ENCODE measurements at regions not wholly inside any gene's neighbourhood (a gene's known extent, or its start where the extent isn't known, plus 50 kb on each side); places are given as distances from the start of the nearest gene placed in this dataset.
A peak's percentile ranks its signal among the peaks of the same experiment; 100 is the strongest.

DNA sequence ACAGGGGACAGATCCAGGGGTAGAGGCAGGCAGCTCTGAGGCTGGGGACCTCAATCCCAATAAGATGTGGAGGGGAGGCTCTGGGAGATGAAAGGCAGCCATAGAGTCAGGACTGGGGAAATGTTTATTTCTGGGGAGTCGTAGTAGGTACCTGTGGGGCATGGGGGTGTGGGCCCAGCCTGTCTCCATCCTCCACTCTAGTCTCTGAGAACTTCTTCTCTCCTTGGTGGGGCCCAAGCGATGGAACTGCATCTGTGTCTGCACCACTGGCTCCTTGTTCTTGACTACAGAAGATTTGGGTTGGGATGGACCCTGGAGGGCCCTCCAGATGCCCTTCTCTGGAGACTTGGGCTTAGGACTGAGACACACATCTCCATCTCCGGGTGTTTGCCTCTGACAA lies 953.9 kb upstream of the ZNF722 start:
- intact Hi-C loops (cut with DNase I): no loop called here
- no peak overlapping the region for H3K27ac ChIP-seq
- no peaks in the 10 kb centered on the region for H3K36me3 ChIP-seq
- H3K4me3 ChIP-seq: no peak overlapping the region
- ATAC-seq: no peak
- TF ChIP-seq, protein P1, sequence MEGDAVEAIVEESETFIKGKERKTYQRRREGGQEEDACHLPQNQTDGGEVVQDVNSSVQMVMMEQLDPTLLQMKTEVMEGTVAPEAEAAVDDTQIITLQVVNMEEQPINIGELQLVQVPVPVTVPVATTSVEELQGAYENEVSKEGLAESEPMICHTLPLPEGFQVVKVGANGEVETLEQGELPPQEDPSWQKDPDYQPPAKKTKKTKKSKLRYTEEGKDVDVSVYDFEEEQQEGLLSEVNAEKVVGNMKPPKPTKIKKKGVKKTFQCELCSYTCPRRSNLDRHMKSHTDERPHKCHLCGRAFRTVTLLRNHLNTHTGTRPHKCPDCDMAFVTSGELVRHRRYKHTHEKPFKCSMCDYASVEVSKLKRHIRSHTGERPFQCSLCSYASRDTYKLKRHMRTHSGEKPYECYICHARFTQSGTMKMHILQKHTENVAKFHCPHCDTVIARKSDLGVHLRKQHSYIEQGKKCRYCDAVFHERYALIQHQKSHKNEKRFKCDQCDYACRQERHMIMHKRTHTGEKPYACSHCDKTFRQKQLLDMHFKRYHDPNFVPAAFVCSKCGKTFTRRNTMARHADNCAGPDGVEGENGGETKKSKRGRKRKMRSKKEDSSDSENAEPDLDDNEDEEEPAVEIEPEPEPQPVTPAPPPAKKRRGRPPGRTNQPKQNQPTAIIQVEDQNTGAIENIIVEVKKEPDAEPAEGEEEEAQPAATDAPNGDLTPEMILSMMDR (IDR thresholded peaks at IDR 0.05): no peak
- no peak for DNase-seq
- no peaks in the 10 kb centered on the region for H3K27me3 ChIP-seq (ENCODE audit: low read depth)
- H3K9me3 ChIP-seq: peaks cover 8% of the 10 kb centered on the region
- no peaks in the 10 kb centered on the region for H3K4me1 ChIP-seq

- no peaks in the 10 kb centered on the region for H3K4me1 ChIP-seq
- ATAC-seq (no peak), DNase-seq (no peak)
- H3K36me3 ChIP-seq: no peaks in the 10 kb centered on the region
- no peaks in the 10 kb centered on the region for H3K27me3 ChIP-seq (ENCODE audit: low read depth)
- H3K27ac ChIP-seq: no peak overlapping the region
- no peak overlapping the region for H3K4me3 ChIP-seq
- H3K9me3 ChIP-seq: peaks cover 4% of the 10 kb centered on the region
- intact Hi-C loops (cut with DNase I): no loop called here
- TF ChIP-seq, protein P1 (IDR thresholded peaks at IDR 0.05): no peak
Observed at GRCh38 chr7:63045575-63045974, 953.1 kb upstream of the ZNF722 start.

DNA sequence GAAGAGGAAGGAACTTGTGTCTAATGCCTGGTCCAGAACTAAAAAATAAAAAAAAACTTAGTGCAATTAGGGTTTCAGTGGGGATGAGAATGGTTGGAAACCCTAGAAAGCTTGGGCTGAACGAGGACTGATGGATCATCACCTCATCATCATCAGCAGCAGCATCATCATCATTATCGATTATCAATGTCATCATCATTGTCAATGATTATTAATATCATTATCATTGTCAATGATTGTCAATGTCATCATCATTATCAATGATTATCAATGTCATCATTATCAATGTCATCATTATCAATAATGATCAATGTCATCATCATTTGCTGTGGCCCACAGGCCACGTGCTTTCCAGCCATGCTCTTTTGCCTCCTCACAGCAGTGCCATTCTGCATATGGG lies 952.0 kb upstream of the ZNF722 start:
- intact Hi-C loops (cut with DNase I): no loop called here
- Histone ChIP-seq H3K4me3 (no peak overlapping the region), H3K9me3 (peaks cover 4% of the 10 kb centered on the region)

DNA sequence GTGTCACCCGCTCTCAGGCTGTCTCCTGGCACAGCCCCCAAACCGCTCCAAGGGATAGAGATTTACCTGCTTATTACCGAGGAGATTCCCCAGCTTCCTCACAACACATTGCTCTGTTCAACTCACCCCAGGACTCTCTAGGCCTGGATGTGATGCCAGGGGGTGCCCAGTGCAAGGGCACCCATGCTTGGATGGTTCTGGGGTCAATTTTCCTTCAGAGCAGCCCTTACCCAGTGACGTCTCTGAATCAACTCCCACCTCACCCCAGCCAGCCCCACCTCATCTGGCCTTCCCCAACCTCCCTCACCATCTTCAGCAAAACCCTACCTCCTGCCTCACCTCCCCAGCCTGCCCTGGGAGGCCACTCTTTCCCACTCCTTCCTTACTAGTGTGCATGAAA lies 951.6 kb upstream of the ZNF722 start:
- TF ChIP-seq, protein P1 (IDR thresholded peaks at IDR 0.05): no peak
- H3K4me3 ChIP-seq: no peak overlapping the region
- no peak for ATAC-seq
- H3K4me1 ChIP-seq: no peaks in the 10 kb centered on the region
- H3K36me3 ChIP-seq: no peaks in the 10 kb centered on the region
- H3K27me3 ChIP-seq (ENCODE audit: low read depth): no peaks in the 10 kb centered on the region
- no peak overlapping the region for H3K27ac ChIP-seq
- peaks cover 4% of the 10 kb centered on the region for H3K9me3 ChIP-seq
- DNase-seq: no peak
- intact Hi-C loops (cut with DNase I): no loop called here

More for the DNA sequence above, 952.0 kb upstream of the ZNF722 start:
- no peak for DNase-seq
- no peaks in the 10 kb centered on the region for H3K36me3 ChIP-seq
- ATAC-seq: no peak
- no peaks in the 10 kb centered on the region for H3K27me3 ChIP-seq (ENCODE audit: low read depth)
- H3K4me1 ChIP-seq: no peaks in the 10 kb centered on the region
- H3K27ac ChIP-seq: no peak overlapping the region
- TF ChIP-seq, protein P1 (IDR thresholded peaks at IDR 0.05): no peak

DNA sequence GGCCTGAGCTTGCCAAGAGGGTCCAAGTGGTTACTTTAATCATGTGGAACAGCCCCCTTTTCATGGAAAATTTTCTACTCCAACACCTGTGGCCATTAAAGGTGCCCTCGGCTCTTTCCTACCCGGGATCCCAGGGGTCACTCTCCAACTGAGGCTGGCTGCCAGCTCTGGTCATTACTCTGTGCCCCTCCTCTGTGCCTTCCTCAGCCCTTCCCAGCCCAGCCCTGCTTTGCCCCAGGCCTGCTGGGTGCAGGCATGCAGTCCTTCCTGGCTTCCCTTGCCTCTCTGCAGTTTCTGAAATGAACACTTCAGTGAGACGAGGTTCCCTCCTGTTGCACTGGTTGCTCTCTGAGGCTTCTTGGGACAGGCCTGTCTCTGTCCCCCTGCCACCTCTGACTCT lies 951.1 kb upstream of the ZNF722 start:
- H3K27me3 ChIP-seq (ENCODE audit: low read depth): no peaks in the 10 kb centered on the region
- TF ChIP-seq, protein P1 (IDR thresholded peaks at IDR 0.05): no peak
- no peak overlapping the region for H3K4me3 ChIP-seq
- no peaks in the 10 kb centered on the region for H3K36me3 ChIP-seq
- DNase-seq: no peak
- ATAC-seq: no peak
- no peak overlapping the region for H3K27ac ChIP-seq
- intact Hi-C loops (cut with DNase I): no loop called here
- H3K9me3 ChIP-seq: peaks cover 8% of the 10 kb centered on the region
- no peaks in the 10 kb centered on the region for H3K4me1 ChIP-seq

DNA sequence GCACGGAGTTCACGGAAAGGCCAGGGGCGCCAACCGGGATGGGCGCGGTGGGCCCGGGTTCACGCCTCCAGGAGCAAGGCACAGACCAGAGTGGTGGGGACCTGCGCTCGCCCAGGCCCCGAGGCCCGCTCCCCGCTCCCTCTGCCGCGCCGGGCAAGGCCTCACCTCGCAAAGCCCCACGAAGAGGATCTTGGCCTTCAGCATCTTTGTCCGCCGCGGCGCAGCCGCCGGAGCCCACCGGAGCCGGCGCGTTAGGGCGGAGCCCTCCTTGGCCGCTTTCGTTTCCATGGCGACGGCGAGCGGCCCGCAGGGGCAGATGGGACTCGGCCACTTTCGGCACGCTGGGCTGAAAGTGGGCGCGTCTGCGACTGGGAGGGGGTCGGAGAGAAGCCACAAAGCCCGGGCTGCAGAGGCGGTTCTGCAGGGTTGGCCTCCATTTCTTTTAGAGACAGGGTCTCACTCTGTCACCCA lies 944.4 kb upstream of the ZNF722 start:
- no peak overlapping the region for H3K27ac ChIP-seq
- no peaks in the 10 kb centered on the region for H3K4me1 ChIP-seq
- TF ChIP-seq, protein P1 (IDR thresholded peaks at IDR 0.05): no peak
- intact Hi-C loops (cut with DNase I): no loop called here
- H3K4me3 ChIP-seq: no peak overlapping the region
- peaks cover 12% of the 10 kb centered on the region for H3K9me3 ChIP-seq
- H3K36me3 ChIP-seq: no peaks in the 10 kb centered on the region
- no peaks in the 10 kb centered on the region for H3K27me3 ChIP-seq (ENCODE audit: low read depth)
- peak in 1 of 2 donors; percentile 11 for ATAC-seq
- no peak for DNase-seq
